Natural killer cell (primary cell): ENCODE measurements at regions not wholly inside any gene's neighbourhood (a gene's known extent, or its start where the extent isn't known, plus 50 kb on each side); places are given as distances from the start of the nearest gene placed in this dataset.

Experiments
- ATAC-seq, 3 donors: fragments of 150-1000 bp in 2 of 3; fragments of 200-7000 bp in 1 of 3; cut with Tn5 transposase; 1 replicate in 1 of 3; 2 replicates in 2 of 3; pipeline ENCODE4 v1.10.0; 2021; ENCODE audit warnings: mild to moderate bottlenecking in 2 of 3, moderate library complexity in 2 of 3
- DNase-seq, 2 donors: peaks; one replicate each; pipeline versions ENCODE4 v3.0.0 to v3.0.0-alpha.2; 2013 to 2021; ENCODE audit warnings: mixed read lengths in 1 of 2
- H3K27ac ChIP-seq: one replicate; pipeline ENCODE4 v1.5.1; 2013; ENCODE audit warnings: mild to moderate bottlenecking, low read length
- H3K27me3 ChIP-seq: one replicate; pipeline ENCODE4 v1.6.1; 2013; ENCODE audit warnings: low read length; ENCODE audit not compliant: control insufficient read depth, insufficient read depth
- H3K36me3 ChIP-seq: one replicate; pipeline ENCODE4 v1.6.1; 2013; ENCODE audit warnings: low read length; ENCODE audit not compliant: control insufficient read depth, insufficient read depth
- H3K4me1 ChIP-seq: one replicate; pipeline ENCODE4 v1.6.1; 2013; ENCODE audit warnings: low read length; ENCODE audit not compliant: control insufficient read depth, insufficient read depth
- H3K4me3 ChIP-seq: one replicate; pipeline ENCODE4 v1.5.1; 2013; ENCODE audit warnings: low read length
- H3K9me3 ChIP-seq: one replicate; pipeline ENCODE4 v1.6.1; 2013; ENCODE audit warnings: low read length; ENCODE audit not compliant: control insufficient read depth, insufficient read depth
- H3K27ac Mint-ChIP-seq, 2 donors: one replicate each; pipeline ENCODE4 v1.8.0; 2022; ENCODE audit warnings: mild to moderate bottlenecking in 2 of 2, mixed read lengths in 2 of 2, moderate library complexity in 1 of 2
- H3K27me3 Mint-ChIP-seq, 2 donors: one replicate each; pipeline ENCODE4 v1.8.0; 2022; ENCODE audit warnings: low read depth in 2 of 2, mixed read lengths in 2 of 2
- H3K36me3 Mint-ChIP-seq: one replicate; pipeline ENCODE4 v1.8.0; 2022; ENCODE audit warnings: mixed read lengths
- H3K4me1 Mint-ChIP-seq, 2 donors: one replicate each; pipeline ENCODE4 v1.8.0; 2022; ENCODE audit warnings: mixed read lengths in 2 of 2
- H3K4me3 Mint-ChIP-seq: one replicate; pipeline ENCODE4 v1.8.0; 2022; ENCODE audit warnings: mild to moderate bottlenecking, moderate library complexity, mixed read lengths
- H3K9me3 Mint-ChIP-seq, 2 donors: one replicate each; pipeline ENCODE4 v1.8.0; 2022; ENCODE audit warnings: mixed read lengths in 2 of 2
- CTCF ChIP-seq: fragments of 200-600 bp; IDR thresholded peaks from one replicate; pipeline ENCODE4 v1.8.0; 2022; ENCODE audit warnings: antibody characterized with exemption
- WGBS: methylation state at CpG from one replicate; pipeline ENCODE4 v1.1.7; 2013; ENCODE audit warnings: missing lambda C conversion rate; ENCODE audit not compliant: insufficient coverage; 5-methylcytosine and 5-hydroxymethylcytosine counted together
- intact Hi-C: fragments of 100-400 bp; cut with micrococcal nuclease; formaldehyde crosslinking; loops from one replicate; pipeline ENCODE4 v1.14.2; 2022

DNA sequence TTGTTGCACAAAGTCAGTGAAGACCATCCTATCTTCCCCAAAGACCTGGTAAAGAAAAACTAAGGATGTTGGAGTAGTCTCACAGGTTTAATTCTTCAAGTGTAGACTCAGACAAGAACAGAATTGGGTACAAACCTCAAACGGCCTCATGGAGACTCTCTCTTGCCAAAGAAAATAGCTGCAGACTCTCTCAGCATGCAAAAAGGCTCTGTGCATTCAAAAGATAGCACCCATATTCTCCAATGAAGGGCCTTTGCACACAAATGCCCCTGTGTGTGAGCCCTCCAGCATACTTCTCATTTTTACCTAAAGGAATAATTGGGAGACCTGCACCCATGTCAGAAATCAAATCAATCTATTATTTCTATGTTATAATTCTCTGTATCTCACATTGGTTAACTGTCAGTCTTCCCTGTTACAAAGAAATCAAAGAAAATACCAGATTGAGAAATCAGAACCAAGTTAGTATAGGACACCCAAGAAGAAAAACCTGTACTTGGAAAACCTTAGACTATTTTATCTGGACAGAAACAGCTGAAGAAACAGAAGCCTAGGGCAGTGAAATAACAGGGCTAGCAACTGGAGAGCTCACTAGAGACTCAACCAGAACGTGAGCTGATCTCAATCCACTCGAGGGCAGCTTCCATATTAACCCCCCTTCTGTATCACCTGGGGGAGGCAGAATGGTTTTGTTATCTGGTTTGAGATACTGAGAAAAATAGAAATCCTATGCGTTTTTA is 134.7 kb upstream of the DNAJC10 start:
- no peak overlapping the region for H3K4me3 Mint-ChIP-seq
- no peaks in the 10 kb centered on the region for H3K9me3 ChIP-seq
- no peak overlapping the region for H3K4me3 ChIP-seq
- H3K36me3 Mint-ChIP-seq: no peaks in the 10 kb centered on the region
- H3K4me1 ChIP-seq: no peaks in the 10 kb centered on the region
- no peak overlapping the region for H3K27ac Mint-ChIP-seq
- DNase-seq (no peak), ATAC-seq (no peak)
- H3K27me3 Mint-ChIP-seq: no peaks in the 10 kb centered on the region
- H3K4me1 Mint-ChIP-seq: no peaks in the 10 kb centered on the region
- 83% methylated on average over 2 of the region's 4 CpGs for WGBS
- H3K27me3 ChIP-seq: no peaks in the 10 kb centered on the region
- intact Hi-C loops: no loop called here
- TF ChIP-seq CTCF: no peak
- no peaks in the 10 kb centered on the region for H3K9me3 Mint-ChIP-seq
- no peaks in the 10 kb centered on the region for H3K36me3 ChIP-seq
- H3K27ac ChIP-seq: no peak overlapping the region

GRCh38 chr2:182584462-182584861 is 131.6 kb upstream of the DNAJC10 start:
- DNase-seq: no peak
- Mint-ChIP-seq H3K27ac (no peak overlapping the region), H3K36me3 (no peaks in the 10 kb centered on the region), H3K4me3 (no peak overlapping the region), H3K27me3 (peaks cover 0 to 2% of the 10 kb centered on the region in 2 donors), H3K9me3 (peaks cover 0 to 2% of the 10 kb centered on the region in 2 donors), H3K4me1 (no peaks in the 10 kb centered on the region)
- 95% methylated on average over 3 of the region's 3 CpGs for WGBS
- no peak for TF ChIP-seq CTCF
- no peaks in the 10 kb centered on the region for H3K9me3 ChIP-seq
- ATAC-seq: no peak
- no peak overlapping the region for H3K27ac ChIP-seq
- H3K36me3 ChIP-seq: no peaks in the 10 kb centered on the region
- no peak overlapping the region for H3K4me3 ChIP-seq
- H3K27me3 ChIP-seq: no peaks in the 10 kb centered on the region
- H3K4me1 ChIP-seq: no peaks in the 10 kb centered on the region
- intact Hi-C loops: no loop called here

- Mint-ChIP-seq H3K27ac (no peak overlapping the region), H3K27me3 (peaks cover 0 to 2% of the 10 kb centered on the region in 2 donors), H3K4me1 (no peaks in the 10 kb centered on the region), H3K9me3 (peaks cover 0 to 2% of the 10 kb centered on the region in 2 donors), H3K36me3 (no peaks in the 10 kb centered on the region), H3K4me3 (no peak overlapping the region)
- no CpG with 5 or more reads among the region's 3 CpGs for WGBS
- H3K4me1 ChIP-seq: no peaks in the 10 kb centered on the region
- intact Hi-C loops: no loop called here
- TF ChIP-seq CTCF: no peak
- H3K27ac ChIP-seq: no peak overlapping the region
- DNase-seq (no peak), ATAC-seq (no peak)
- no peak overlapping the region for H3K4me3 ChIP-seq
- no peaks in the 10 kb centered on the region for H3K36me3 ChIP-seq
- H3K9me3 ChIP-seq: no peaks in the 10 kb centered on the region
- no peaks in the 10 kb centered on the region for H3K27me3 ChIP-seq
These were observed 131.1 kb upstream of the DNAJC10 start for GRCh38 chr2:182585001-182585400.

DNA sequence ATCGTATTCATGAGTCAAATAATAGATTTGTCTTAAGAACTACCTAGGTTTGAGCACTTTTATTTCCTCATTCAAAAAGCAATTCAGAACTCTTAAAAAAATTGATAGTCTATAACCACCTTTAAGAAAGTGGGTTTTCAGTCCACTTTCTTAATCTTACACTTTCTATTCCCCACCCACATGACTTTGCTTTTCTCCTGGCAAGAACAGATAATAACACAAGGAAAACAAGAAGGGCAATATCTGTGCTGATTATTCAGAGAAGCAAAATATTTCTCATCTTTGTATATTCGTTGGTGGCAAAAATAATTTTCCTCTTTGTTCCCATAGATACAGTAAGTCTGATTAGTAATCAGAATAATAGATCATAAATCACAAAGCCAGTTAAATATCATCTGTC is 130.6 kb upstream of the DNAJC10 start:
- Histone ChIP-seq H3K9me3 (no peaks in the 10 kb centered on the region), H3K4me1 (no peaks in the 10 kb centered on the region), H3K4me3 (no peak overlapping the region), H3K27ac (no peak overlapping the region), H3K27me3 (no peaks in the 10 kb centered on the region), H3K36me3 (no peaks in the 10 kb centered on the region)
- ATAC-seq (no peak), DNase-seq (no peak)
- 100% methylated on average over 1 of the region's 2 CpGs for WGBS
- peaks cover 0 to 2% of the 10 kb centered on the region in 2 donors for H3K9me3 Mint-ChIP-seq
- intact Hi-C loops: no loop called here
- no peak overlapping the region for H3K27ac Mint-ChIP-seq
- H3K36me3 Mint-ChIP-seq: no peaks in the 10 kb centered on the region
- TF ChIP-seq CTCF: no peak
- peaks cover 0 to 2% of the 10 kb centered on the region in 2 donors for H3K27me3 Mint-ChIP-seq
- H3K4me3 Mint-ChIP-seq: no peak overlapping the region
- H3K4me1 Mint-ChIP-seq: no peaks in the 10 kb centered on the region
